ENCODE measurements at regions not wholly inside any gene's neighbourhood (a gene's known extent, or its start where the extent isn't known, plus 50 kb on each side); places are given as distances from the start of the nearest gene placed in this dataset.
"Not testable (repeated sequence)": the region's sequence is repeated elsewhere in the genome, so short reads cannot be mapped to it uniquely, and the experiment has no call there.

DNA sequence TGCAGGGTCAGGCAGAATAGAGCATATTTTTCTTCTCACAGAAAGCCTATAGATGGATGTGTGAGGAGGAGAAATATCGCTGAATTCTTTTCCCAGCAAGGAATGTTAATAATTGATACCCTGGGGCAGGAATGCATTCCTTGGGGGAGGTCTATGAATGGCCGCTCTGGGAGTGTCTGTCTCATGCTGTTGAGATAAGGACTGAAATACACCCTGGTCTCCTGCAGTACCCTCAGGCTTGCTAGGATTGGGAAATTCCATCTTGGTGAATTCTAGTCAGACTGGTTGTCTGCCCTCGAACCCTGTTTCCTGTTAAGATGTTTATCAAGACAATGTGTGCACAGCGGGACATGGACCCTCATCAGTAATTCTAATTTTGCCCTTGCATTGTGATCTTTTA, 71.4 kb upstream of the MID1 start:
- TF ChIP-seq, protein P1, sequence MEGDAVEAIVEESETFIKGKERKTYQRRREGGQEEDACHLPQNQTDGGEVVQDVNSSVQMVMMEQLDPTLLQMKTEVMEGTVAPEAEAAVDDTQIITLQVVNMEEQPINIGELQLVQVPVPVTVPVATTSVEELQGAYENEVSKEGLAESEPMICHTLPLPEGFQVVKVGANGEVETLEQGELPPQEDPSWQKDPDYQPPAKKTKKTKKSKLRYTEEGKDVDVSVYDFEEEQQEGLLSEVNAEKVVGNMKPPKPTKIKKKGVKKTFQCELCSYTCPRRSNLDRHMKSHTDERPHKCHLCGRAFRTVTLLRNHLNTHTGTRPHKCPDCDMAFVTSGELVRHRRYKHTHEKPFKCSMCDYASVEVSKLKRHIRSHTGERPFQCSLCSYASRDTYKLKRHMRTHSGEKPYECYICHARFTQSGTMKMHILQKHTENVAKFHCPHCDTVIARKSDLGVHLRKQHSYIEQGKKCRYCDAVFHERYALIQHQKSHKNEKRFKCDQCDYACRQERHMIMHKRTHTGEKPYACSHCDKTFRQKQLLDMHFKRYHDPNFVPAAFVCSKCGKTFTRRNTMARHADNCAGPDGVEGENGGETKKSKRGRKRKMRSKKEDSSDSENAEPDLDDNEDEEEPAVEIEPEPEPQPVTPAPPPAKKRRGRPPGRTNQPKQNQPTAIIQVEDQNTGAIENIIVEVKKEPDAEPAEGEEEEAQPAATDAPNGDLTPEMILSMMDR (IDR thresholded peaks at IDR 0.05), result not testable (repeated sequence)
- not testable (repeated sequence) for TF ChIP-seq EP300 (IDR thresholded peaks at IDR 0.05); POLR2A (IDR thresholded peaks at IDR 0.05; ENCODE audit: low read depth)
